NCI-H187 (cell line): ENCODE measurements at regions not wholly inside any gene's neighbourhood (a gene's known extent, or its start where the extent isn't known, plus 50 kb on each side); places are given as distances from the start of the nearest gene placed in this dataset.
"Not testable (repeated sequence)": the region's sequence is repeated elsewhere in the genome, so short reads cannot be mapped to it uniquely, and the experiment has no call there.

Experiments
- DNase-seq, 2 experiments: peaks; one replicate each; lab custom pipeline; 2025; lab: John Stamatoyannopoulos, UW

DNA sequence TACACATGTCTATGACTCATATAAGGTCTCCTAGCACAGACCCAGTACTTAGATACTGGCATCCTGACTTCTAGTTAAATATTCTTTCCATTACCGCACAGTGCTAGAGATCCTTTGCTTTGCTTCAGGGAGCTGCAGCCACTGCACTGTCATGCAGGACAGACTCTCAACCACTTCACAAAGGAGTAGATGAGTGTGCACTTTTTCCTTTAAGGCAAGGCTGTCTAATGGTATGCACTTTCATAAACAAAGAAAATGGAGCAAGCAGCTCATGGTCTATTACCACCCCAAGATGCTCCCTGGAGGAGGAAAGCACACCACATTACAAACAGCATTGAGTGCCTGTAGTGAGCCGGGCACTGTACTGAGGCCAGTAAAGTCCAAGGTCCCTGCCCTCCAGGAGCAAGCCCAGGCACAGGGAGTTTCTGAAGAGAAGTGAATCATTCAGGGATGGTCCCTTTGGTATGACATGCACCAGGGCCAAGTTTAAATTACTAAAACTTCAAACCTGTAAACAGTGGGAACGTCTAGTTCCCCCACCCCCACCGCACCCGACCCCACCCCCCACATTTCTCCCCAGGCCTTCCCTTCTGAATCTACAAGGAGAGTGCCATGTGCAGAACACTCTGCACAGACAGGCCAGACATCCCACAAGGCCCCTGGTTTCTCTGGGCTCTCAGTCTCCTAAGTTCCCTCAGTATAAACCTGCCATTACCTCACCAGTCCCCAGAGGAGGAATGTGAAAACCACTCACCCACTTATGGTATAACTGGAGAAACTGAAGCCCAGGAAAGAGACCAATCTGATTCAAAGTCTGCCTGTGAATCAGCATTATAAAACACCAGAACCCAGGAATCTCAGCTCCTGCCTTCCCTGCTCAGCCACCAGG, 107.8 kb upstream of the BCL6 start:
- DNase-seq, result no peak

DNA sequence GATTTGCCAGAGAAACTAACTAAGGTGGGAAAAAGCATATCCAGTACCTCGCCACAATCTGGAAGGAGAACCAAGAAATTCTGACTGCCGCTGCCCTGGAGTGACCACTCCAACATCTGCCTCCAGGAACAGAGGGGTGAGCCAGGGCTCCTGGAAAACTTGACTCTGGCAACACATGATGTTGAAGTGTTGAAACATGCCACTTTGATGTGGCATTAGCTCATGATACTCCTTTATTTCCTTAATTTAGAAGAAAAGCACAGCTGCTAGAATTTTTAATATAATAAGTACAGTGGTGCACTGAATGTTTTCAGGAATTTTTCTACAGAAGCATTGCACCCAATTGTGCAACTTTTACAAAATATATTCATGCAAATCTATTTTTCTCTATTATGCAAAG, 109.9 kb upstream of the BCL6 start:
- no peak for DNase-seq

DNA sequence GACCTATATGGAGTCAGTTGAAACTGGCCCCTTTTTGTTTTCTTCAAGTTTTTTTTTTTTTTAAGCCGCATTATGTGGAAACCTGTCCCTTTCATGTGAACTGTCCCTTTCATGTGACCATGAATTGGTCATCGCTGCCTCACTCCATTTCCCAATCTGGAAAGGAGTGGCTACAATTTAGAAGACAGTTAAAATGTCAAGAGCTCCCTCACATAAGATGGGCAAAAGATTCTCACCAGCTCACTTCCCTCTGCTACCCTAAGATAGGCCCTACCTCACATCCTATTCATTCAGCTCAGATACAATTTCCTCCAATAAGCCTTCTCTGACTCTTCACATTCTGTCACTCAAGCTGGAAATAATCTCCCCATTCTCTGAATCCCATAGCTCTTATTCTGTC, 111.3 kb upstream of the BCL6 start:
- no peak for DNase-seq

DNA sequence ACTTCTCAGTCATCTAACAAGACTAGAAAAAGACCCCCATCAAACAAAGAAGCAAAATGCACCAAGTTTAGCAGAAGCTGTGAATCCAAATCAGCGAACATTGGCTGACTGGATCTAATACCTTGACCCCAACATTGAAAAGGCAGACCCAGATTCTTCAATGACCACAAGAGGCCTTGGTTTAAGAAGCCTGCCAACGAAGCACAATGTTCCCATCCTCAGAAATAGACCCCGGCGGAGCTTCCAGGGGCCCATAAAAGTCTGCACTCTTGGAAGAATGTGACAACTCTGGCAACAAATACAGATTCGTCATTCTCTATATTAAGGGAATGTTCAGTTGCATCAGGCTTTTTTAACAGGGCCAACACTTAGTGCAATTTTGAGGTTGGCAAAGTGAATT, 112.8 kb upstream of the BCL6 start:
- no peak for DNase-seq

DNA sequence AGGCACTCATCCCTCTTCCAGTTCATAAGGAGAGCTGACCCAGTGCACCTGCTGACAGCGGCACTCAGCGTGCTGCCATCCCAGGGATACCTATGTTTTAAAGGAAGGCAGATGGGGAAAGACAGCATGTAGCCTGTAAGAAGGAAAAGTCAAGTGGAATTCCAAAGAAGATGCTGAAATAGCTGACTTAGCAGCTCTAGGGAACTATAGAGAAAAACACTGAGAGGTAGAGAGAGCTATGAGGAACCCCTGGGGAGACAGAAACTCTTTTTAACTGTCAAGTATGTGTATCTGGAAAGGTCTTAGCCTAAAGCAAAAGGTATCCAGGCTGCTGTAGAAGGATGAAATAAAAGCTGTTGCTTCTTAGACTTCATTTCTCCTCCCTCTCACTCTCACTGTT, 113.4 kb upstream of the BCL6 start:
- DNase-seq, result no peak

DNA sequence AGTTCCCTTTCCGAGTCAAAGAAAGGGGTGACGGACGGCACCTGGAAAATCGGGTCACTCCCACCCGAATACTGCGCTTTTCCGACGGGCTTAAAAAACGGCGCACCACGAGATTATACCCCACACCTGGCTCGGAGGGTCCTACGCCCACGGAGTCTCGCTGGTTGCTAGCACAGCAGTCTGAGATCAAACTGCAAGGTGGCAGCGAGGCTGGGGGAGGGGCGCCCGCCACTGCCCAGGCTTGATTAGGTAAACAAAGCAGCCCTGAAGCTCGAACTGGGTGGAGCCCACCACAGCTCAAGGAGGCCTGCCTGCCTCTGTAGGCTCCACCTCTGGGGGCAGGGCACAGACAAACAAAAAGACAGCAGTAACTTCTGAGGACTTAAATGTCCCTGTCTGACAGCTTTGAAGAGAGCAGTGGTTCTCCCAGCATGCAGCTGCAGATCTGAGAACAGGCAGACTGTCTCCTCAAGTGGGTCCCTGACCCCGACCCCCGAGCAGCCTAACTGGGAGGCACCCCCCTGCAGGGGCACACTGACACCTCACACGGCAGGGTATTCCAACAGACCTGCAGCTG, 117.5 kb upstream of the BCL6 start:
- DNase-seq, result not testable (repeated sequence)

DNA sequence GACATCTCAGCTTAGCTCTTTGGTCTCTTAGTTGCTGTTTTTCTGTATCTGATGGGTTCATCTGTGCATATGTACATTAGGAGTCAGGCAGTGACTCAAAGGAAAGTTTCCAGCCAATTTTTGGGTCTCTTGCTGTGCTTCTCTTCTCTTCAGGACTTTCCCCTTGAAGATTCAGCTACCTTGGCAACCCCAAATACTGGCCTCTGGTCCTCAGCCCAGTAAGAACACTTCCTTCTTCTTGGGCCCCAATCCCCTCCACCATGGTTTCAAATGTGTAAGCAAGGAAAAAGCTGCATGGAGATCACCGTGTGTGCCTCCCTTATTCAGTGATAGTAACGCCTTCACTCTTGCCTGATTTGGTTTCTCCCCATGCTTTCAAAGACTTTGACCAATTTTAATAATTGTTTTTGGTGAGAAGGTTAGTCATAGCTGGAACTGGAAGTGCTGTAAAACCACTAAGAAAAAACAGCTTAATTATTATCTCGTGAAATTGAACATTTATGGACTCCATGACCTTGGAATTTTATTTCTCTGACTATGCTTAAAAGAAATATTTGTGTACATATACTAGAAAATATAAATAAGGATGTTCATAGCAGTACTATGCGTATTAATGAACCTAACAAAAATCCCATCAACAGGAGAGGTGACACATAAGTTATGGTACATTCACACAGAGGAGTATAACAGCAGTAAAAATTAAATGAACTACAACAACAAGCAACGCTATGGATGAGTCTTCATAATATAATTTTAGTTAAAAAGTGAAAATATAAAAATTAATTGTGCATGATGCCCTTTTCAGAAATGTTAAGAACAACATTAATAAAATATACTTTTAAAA, 125.3 kb upstream of the BCL6 start:
- DNase-seq, result no peak

DNA sequence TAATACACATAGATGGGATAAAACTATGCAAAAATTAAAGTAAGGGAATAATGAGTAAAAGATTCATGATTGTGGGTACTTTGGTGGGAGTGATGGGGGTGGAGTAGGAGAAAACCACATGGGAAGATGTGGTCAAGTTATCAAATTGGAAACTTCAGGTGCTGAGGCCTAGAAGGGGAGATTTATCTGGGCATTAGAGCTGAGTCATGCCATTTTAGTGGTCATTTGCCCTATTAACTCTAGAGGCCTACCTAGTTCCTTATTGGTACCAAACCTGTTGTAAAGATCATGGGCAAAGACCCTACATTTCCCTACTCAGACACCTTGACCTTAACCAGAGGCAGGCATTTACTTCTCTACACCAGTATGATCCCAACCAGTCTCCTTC, 125.9 kb upstream of the BCL6 start:
- DNase-seq, result no peak

DNA sequence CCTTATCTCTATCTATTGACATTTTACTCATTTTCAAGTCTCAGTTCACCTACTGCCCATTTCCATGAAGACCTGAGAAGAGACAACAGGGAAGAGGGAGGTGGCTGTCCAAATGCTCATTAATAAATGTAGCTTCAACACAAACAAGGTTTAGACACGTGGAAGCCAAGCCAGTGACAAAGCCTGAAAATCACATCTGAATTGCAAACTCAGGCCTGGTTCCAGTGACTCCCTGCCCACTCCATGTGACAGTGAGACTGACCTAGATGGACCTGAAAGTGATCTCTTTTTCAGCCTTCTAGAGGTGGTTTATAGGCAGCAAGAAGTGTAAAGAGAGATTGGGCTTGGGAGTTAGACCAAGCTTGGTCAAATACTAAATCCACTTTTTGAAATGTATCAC, 126.6 kb upstream of the BCL6 start:
- no peak for DNase-seq

DNA sequence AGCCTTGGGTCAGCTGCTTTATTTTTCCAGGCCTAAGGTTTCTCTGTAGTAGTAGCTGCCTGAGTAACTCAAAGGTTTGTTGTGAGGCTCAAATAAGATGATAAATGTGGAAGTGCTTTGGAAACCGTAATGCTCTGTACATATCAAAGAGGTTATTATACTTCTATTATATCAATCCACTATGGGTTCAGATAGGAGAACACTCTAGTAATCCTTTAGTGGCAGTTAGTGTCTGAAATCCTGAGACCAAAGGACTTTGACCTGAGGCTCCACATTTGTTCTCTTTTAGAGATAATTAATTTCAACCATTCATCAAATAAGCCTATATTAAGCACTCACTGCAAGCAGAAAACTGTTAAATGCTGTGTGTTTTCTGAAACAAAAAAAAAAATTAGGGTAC, 128.6 kb upstream of the BCL6 start:
- no peak for DNase-seq

DNA sequence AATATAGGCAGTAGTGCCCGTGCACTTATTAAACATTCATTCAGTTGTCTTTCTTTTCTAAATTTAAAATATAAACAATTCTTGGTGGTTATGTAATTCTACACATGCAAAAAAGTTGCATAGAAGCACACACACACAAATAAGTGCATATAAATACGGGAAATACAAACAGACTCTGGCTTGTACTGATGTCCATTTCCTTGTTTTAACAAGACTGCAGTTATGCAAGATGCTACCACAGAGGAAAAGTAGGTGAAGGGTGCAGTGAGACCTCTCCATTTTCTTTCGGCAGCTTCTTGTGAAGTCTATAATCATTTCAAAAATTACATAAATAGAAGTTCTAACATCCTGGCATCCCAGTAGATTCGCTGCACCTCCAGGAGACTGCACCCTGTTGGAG, 130.6 kb upstream of the BCL6 start:
- no peak for DNase-seq

DNA sequence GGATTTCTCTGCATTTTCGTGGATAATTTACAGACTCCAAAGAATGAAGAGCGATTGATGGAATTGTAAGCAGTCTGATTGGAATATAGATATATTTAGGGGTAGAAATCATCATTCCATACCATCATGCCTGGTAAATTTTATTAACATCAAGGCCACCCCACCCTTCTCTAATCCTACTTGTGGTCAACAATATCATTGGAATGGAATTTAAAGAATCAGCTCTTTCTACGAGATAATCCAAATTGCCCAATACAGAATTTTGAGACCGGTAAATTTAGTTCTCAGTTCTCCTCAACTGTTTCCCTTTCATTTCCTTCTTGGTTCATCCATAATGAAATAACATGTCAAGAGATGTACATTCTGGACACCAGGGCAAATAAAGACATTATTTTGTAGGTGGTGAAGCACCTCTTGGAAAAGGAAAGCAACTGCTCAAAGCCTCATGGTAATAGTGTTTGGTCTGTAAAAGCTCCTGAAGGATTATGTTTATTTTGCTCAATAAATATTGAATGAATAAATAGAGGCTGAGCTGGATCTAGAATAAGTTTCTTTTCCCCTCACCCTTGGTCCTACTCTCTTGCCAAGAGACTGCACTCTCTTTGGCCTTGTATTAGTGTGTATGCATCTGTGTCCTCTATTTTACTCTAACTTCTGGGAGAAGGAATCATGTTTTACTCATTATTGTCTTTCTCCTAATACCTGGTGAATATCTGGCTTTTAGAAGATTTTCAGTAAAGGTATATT, 133.7 kb upstream of the BCL6 start:
- DNase-seq, result no peak

DNA sequence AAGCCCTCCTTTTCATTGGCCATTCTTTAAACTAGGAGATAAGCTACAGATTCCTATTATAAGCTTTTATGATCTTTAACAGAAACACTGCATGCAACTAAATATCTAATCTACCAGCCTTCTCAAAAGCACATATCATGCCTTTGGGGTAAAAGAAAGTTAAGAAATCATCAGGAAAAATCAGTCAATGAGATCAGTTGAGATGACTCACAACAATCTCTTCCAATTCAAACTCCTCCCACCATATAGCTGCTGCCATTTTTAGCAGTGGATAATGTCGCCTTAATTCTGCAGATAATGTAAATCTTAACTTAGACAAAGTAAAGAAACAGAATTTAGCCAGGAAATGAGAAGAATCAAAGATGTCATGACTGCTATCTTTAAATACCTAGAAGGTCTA, 135.2 kb upstream of the BCL6 start:
- no peak for DNase-seq

DNA sequence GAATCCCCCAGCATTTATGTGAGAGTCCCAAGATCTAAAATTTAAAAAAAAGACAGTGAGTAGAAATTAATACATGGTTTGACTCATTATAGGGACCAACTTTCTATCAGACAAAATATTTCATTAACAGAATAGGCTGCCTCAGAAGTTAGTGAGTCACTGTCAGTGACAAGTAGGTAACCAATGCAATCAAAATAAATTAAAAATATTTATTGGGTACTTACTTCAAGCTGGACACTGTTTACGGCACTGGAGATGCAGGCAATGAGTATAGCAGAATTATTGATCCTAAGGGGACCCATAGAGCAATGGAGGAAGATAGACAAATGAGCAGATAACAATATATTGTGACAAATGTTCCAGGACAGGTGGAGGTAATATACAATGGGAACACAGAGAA, 135.6 kb upstream of the BCL6 start:
- no peak for DNase-seq

DNA sequence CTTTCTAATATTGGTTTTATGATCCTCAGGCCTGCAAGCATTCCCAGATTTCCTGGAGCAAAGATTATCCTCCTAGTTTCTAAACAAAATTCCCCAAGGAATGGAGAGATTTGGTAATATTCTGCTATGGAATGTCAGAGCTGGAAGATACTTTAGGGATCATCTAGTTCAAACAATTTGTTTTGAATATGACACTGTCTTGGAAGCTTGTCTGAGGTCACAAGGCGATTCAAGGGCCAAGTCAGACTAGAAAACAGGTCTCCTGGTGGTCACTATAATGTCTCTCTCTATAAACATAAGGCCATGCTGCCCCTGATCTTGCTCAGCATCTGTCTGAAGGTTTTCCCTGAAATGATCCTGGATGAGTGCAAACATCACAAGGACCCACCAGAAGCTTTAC, 143.4 kb upstream of the BCL6 start:
- DNase-seq, result no peak

DNA sequence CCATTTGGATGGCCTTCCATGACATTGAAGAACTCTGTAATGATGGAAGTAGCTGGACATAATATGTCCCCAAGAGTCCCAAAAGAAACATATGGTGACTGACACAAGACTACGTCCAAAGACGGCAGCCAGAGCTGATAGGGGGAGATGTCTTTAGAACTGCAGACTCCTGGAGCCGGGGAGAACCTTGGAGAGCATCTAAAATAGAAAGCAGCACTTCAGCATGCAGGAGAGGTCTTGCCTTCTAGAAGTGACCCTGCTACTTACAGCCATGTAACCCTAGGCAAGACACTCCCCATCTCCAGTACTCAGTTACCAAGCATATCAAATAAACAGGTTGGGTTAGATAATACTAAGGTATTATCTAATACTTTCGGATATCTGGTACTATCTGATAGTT, 143.8 kb upstream of the BCL6 start:
- DNase-seq, result no peak

DNA sequence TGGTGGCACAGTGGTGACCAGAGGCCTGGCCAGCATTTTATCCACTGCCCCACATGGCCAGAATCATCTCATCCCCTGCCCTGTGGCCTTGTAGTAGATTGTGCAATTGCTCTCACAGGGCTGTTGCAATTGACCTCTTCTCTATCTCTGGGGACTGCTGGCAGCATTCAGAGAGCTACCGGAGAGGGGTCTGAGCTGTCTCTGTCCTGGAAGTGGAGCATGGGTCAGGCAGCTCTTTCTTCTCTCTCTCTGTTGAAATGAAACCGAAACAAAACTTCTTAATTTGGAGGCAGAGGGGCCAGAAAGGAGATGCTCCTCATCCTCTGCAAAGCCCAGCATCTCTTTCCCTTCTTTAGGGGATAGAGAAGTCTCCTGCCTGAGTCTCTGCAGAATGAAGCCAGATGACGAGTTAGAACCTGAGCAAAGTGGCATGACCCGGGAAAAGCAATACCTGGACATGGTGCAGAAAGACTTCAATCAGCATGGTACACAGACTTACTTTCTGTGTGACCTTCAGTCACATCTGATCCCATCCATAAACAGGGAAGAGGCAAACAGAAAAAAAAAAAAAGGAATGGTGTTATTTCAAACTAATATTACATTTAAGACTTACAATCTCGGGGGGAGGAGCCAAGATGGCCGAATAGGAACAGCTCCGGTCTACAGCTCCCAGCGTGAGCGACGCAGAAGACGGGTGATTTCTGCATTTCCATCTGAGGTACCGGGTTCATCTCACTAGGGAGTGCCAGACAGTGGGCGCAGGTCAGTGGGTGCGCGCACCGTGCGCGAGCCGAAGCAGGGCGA, 144.5 kb upstream of the BCL6 start:
- DNase-seq, result no peak

DNA sequence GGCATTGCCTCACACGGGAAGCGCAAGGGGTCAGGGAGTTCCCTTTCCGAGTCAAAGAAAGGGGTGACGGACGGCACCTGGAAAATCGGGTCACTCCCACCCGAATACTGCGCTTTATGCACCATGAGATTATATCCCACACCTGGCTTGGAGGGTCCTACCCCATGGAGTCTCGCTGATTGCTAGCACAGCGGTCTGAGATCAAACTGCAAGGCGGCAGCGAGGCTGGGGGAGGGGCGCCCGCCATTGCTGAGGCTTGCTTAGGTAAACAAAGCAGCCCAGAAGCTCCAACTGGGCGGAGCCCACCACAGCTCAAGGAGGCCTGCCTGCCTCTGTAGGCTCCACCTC, 145.1 kb upstream of the BCL6 start:
- not testable (repeated sequence) for DNase-seq

DNA sequence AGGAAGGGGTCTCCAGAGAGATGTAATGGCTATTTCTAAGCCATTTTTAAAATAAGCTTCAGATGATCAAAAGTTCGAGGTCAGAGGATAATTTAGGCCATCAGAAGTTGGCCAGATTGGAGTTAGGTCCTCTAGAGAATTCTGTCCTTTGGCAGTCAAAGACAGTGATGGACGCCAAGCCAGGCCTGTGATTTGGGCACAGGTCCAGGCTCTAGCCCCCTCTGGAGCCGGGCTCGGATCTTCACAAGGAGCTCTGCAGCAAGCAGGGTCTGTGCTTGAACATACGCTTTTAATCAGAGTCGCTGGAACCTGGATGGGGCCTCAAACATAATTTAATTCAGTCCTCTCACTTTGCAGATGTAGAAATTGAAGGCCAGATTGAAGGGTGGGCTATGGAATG, 151.4 kb upstream of the BCL6 start:
- no peak for DNase-seq

DNA sequence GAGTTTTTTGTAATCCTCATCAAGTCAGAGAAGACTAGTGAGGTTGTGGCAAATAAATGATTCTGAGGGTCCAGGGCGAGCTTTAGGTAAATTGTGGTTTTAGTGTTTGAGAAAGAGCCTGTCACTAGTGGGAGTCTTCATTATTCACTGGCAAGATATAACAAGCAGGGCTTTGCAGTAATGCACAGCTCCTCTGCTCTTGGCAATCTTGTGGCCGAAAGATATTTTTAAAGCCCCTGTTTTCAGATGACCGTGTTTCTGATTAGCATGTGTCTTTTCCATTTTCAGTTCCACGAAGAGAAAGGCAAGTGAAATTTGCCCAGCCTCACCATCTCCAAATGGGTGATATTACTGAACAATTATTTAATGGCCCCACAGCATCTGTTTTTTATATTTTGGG, 154.0 kb upstream of the BCL6 start:
- DNase-seq, result no peak

DNA sequence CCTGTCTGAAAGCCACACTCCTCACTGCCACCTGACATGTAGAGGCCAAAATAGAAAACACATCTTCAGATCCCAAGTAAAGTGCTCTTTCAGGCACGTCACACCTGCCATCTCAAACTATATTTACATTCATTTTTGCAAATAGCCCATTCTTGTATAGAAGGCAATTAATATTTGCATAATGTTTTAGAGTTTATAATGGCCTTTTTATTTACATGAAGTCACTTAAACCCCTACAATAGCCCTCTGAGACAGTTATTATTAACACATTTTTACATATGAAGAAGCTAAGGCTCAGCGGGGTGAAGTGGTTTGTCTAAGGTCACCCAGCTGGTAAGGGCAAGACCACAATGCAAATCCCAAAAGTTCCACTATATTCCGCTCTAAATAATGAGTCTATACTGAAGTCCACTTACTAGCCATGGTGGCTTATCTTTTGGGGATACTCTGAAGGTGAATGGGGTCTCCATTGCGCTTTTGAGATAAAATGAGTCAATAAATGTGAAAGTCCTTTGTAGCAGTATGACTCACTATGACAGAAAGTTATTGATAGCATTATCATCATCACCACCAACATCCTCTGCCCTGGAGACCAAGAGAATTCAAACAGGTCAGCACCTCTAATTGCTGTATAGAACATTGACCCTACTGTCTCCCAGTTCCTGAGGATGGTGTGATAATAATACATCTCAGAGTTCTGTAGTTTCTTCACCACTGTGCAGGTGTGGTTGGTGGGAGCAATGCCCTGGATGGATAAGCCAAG, 155.9 kb upstream of the BCL6 start:
- DNase-seq, result no peak
